Mammary epithelial cell (primary cell): ENCODE measurements at regions not wholly inside any gene's neighbourhood (a gene's known extent, or its start where the extent isn't known, plus 50 kb on each side); places are given as distances from the start of the nearest gene placed in this dataset.

Experiments used
- CTCF ChIP-seq, 2 donors: IDR thresholded peaks in 1 of 2; conservative IDR thresholded peaks in 1 of 2; 2 replicates each; pipeline ENCODE4 v1.5.1; 2011 to 2012; ENCODE audit warnings: inconsistent platforms in 2 of 2, low read length in 2 of 2, mild to moderate bottlenecking in 2 of 2, control low read depth in 1 of 2, low read depth in 1 of 2; ENCODE audit not compliant: insufficient read depth in 1 of 2; ENCODE audit errors: extremely low read depth in 1 of 2
- EZH2 ChIP-seq: IDR thresholded peaks from 2 replicates; pipeline ENCODE4 v1.6.1; 2012; ENCODE audit warnings: low read length, inconsistent platforms, borderline replicate concordance

- no peak for TF ChIP-seq CTCF (conservative IDR thresholded peaks at IDR 0.05 in 1 of 2, IDR thresholded peaks at IDR 0.05 in 1 of 2; ENCODE audit: extremely low read depth in 1 of 2, insufficient read depth in 1 of 2, low read depth in 1 of 2, low read length in 2 of 2)
- TF ChIP-seq EZH2 = no peak
These were observed 248.4 kb downstream of the PRELID2 start for GRCh38 chr5:145586661-145587307.
